ENCODE measurements at regions not wholly inside any gene's neighbourhood (a gene's known extent, or its start where the extent isn't known, plus 50 kb on each side); places are given as distances from the start of the nearest gene placed in this dataset.

GRCh38 chr11:95494167-95494566 lies 263.2 kb upstream of the SESN3 start:
- TF ChIP-seq EZH2 (IDR thresholded peaks at IDR 0.05; ENCODE audit: borderline replicate concordance, low read depth, low read length, severe bottlenecking): no peak
- TF ChIP-seq CTCF (IDR thresholded peaks at IDR 0.05; ENCODE audit: borderline replicate concordance, extremely low read depth, low read length, poor library complexity, severe bottlenecking): no peak

Measured in DND-41 (cell line).